Activated CD4-positive, alpha-beta T cell treated with anti-CD3 and anti-CD28 coated beads, Interleukin-2, amount 50 U/mL, for 16 hours (primary cell): ENCODE measurements at regions not wholly inside any gene's neighbourhood (a gene's known extent, or its start where the extent isn't known, plus 50 kb on each side); places are given as distances from the start of the nearest gene placed in this dataset.

Experiments
- DNase-seq: peaks from one replicate; pipeline ENCODE4 v3.0.0-alpha.2; 2020

DNA sequence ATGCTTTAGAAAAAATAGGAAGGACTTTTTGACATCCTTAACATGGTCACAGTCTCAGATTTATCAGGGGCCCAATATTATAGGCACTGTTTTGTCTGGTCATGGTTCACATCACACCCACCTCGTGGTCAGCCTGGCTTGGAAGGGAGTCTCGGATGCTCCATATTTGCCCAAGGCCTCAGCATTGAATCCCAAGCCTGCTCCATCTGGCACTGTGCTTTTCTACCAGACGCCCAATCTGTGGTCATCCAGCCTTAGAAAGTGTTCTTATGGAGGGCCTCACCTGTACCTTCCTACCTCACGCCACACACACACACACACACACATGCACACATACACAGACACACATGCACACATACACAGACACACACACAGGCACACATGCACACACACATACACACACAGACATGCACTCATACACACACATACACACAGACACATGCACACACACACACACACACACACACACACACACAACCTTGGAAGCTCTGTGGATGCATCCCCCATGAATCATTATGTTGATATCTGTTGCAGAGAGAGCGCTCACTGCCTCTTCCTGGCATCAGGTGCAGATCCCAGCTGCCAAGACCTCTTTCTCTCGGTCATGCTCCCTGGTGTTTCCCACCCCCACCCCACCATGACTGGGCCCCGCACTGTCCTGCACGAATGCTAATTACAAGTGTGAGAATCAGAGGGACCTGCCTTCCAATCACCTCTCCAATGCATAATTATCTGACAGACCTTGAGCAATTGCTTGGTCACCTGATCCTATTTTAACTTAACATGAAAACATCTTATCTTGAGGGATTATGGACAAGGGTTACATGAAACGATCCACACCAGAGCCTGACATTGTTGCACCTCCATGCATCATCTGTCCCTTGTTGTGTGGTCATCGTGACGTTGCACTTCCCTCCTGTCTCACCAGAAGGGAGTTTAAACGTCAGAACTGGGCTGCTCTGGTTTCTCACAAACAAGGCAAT is 122.7 kb upstream of the TMEM72 start:
- DNase-seq = no peak

- DNase-seq = no peak
Measured at GRCh38 chr10:44792119-44792775, 118.9 kb upstream of the TMEM72 start.

- no peak for DNase-seq
Measured at GRCh38 chr10:44799966-44800365, 111.2 kb upstream of the TMEM72 start.

DNA sequence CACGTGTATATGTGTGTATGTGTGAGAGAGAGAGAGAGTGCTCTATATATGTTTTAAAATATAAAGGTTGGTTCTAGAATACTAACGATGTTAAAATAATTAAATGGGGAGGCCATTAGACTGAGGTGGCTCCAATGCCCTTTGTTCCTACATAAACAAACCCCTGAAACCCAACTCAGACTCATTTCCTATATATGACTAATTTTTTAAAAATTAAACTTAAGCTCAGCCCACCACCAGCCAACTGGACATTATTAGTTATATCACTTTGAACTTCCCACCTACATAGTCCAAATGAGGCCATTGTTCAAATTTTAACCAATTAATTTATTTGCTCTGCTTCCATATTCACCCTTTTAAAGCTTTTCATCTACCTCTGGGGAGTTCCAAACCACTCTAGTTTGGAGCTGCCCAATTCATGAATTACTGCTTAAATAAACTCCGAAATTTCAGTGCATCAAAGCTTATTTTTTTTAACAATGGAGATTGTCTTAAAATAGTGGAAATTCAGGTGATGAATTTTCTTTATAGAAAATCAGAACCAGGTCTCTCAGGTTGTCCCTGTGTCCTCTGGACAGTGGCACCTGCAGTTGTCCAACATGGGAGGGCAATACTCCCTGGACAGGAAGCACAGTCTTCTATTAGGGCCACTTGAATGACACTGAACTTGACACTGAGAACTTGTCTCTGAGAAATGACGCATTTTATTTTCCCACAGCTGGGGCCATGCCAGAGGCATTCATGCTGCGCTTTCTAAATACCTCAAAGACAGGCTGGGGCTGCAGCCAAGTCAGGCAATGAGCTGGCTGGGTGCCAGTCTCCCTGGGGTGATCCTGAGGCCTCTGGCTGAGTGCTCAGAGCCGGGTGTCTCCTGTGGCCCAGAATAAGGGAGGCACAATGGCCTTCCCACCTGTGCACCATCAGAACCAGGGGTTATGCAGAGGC is 109.5 kb upstream of the TMEM72 start:
- DNase-seq = no peak

GRCh38 chr10:44803862-44804261 is 107.3 kb upstream of the TMEM72 start:
- DNase-seq = no peak

GRCh38 chr10:44804661-44805060 is 106.5 kb upstream of the TMEM72 start:
- no peak for DNase-seq

GRCh38 chr10:44805466-44806210 is 105.5 kb upstream of the TMEM72 start:
- no peak for DNase-seq

GRCh38 chr10:44806950-44807349 is 104.2 kb upstream of the TMEM72 start:
- DNase-seq = no peak

DNA sequence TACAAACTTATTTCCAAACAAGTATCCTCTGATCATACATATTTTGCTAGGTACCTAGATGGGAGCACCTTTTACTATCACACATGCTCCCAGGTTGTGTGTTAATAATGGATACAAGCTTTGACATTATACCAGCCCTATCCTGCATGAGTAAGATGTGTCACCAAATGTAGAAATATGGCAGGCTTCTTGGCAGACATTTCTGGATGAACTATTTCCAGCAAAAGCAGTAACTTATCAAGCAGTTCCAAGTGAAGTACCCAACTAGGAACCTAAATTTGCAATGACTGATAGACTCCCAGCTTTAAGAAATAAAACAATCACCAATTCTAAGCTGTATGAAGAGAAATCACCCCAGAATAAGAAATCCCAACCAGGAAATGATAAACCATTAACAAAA is 103.7 kb upstream of the TMEM72 start:
- DNase-seq = no peak

DNA sequence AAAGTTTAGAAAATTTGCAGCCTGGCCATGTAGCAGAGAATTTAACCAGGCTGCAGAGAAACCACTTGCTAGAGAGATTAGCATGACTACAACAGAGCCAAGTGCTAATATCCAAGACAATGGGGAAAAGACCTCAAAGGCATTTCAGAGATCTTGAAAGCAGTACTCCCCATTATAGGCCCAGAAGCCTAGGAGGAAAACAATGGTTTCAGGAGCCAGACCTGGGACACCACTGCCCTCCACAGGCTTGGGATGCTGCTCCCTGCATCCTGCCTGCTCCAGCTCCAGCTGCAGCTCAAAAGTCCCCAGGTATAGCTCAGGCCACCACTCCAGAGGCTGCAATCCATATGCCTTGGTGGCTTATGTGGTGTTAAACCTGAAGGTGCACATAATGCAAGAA is 101.5 kb upstream of the TMEM72 start:
- no peak for DNase-seq

DNA sequence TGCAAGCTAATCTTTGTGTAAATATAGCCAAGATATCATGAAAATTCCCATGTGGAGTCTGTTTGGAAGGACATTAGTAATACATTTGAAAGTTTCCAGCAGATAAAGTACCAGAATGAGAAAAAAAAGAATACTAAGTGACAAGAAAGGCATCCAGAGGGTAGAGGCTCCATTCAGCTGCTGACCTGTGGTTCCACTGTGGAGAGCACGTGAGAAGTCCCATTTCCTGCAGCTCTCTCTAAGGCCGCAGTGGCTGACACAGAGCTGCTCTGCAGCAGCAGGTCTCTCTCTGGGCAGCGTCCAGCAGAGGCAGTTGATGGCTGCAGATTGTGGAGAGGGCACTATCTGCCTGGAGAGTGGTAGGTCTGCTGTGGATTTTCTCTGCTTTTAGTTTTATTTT is 100.1 kb upstream of the TMEM72 start:
- no peak for DNase-seq

GRCh38 chr10:44813201-44813600 is 97.9 kb upstream of the TMEM72 start:
- no peak for DNase-seq

DNA sequence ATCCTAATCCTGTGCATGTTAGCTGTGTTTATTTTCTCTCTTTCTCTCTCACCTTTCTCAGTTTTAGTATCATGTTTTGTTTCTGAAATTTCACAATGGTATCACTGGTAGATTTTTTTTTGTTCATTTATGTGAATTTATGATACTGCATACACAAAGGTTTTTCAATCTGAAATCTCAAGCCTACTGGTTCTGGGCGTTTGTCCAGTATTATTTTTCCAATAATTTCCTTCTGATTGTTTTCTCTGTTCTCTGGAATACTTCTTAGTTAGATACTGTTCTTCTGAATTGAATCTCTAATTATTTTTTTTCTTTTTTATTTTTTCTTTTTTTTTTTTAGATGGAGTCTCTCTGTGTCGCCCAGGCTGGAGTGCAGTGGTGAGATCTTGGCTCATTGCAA is 96.2 kb upstream of the TMEM72 start:
- DNase-seq = no peak

DNA sequence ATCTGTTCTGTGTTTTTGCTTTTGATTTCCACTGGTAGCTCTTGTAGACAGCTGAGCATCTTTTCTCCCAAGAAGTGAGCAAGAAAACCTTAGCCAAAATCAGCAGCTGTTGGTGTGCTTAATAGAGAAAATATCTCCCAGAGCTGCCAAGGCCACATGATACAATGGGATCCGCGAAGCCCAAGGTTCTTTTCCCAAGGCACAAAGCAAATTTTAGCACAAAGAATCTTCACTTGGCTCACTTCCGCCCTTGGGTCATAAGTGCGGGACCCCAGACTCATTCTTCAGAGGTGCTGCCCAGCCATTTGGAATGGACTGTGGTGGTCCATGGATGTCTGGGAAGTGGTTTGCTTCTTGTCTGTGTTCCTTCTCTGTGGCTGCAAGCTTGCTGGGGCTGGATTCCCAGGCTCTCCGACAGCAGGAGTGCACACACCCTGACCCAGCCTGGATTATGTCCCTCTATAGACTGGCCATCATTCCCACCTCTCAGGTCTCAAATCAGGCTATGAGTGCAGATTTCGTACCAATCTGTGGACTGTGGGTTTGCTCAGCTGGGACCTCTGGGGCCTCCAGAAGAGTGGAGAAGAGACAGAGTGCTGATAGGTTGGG is 93.0 kb upstream of the TMEM72 start:
- no peak for DNase-seq

GRCh38 chr10:44818701-44819127 is 92.4 kb upstream of the TMEM72 start:
- no peak for DNase-seq

- DNase-seq = no peak
Measured at GRCh38 chr10:44820094-44820493, 91.0 kb upstream of the TMEM72 start.

DNA sequence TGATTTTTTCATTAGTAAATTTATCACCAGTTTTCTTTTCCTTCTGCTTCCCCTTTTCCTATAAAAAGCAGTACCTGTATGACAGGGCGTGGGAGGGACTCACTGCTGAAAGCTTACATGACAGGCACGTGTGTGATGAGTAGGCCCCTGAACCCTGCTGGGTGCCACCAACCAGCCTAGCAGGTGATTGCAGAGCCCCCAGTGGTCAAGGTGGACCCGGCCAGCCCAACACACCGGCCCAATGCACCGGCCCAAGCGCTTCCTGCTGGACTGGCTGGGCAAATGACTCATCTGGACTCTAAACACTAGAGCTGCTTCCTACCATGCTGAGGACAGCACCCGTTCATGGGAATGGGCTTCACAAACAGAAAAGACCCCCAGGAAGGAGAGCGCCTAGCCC is 89.8 kb upstream of the TMEM72 start:
- no peak for DNase-seq

DNA sequence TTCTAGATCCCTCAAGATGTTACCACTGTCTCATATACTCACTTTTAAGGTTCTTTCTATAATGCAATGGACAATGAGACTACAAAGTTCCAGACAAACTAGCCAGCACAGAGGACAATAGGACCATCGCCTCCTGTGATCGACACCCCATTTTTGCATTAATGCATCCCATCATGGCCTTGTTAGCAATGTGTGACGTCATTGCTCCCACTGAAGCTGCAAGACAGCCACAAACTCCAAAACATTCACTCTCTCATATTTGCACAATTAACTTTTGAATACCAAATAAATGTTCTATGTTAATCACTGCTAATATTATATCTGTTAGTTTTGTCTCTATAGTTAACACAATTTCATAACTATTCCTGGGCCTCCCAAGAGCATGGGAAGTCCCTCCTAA is 88.8 kb upstream of the TMEM72 start:
- DNase-seq = no peak

- no peak for DNase-seq
Measured at GRCh38 chr10:44822966-44823365, 88.2 kb upstream of the TMEM72 start.

DNA sequence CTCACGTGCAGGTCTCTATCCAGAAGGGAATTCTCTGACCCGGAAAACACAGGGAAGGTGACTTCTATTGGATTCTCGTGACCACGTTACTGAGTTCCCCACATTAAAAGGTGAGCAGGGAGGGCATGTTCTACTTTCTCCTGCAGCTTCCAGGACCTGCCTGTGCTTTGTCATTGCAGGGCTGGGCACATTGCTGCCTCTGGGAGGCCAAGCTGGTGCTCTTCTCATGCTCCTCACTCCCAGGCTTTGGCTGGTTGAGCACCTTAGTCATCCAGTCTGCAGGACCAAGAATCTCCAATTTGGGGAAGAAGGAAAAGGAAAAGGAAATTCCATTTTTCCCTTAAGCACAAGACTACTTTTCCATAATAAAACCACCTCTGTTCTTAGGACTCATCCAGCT is 86.5 kb upstream of the TMEM72 start:
- no peak for DNase-seq

GRCh38 chr10:44827431-44828006 is 83.6 kb upstream of the TMEM72 start:
- no peak for DNase-seq
